Endodermal cell (in vitro differentiated cells): ENCODE measurements at regions not wholly inside any gene's neighbourhood (a gene's known extent, or its start where the extent isn't known, plus 50 kb on each side); places are given as distances from the start of the nearest gene placed in this dataset.

Experiments used
- DNase-seq: peaks from one replicate; pipeline ENCODE4 v3.0.0-alpha.2; 2017
- H3K27ac ChIP-seq: 2 replicates; pipeline ENCODE4 v1.5.1; 2013; ENCODE audit warnings: mild to moderate bottlenecking, low read depth, low read length, moderate library complexity
- H3K27me3 ChIP-seq: 2 replicates; pipeline ENCODE4 v1.6.1; 2013; ENCODE audit warnings: mild to moderate bottlenecking, low read length, moderate library complexity; ENCODE audit not compliant: insufficient read depth, control insufficient read depth, poor library complexity, severe bottlenecking
- H3K36me3 ChIP-seq: 2 replicates; pipeline ENCODE4 v1.7.0; 2013; ENCODE audit warnings: mild to moderate bottlenecking, low read length, moderate library complexity; ENCODE audit not compliant: control insufficient read depth, insufficient read depth
- H3K4me1 ChIP-seq: one replicate; pipeline ENCODE4 v1.7.0; 2013; ENCODE audit warnings: low read length; ENCODE audit not compliant: control insufficient read depth, insufficient read depth
- H3K4me3 ChIP-seq: 2 replicates; pipeline ENCODE4 v1.5.1; 2013; ENCODE audit warnings: mild to moderate bottlenecking, low read length, moderate library complexity
- H3K9ac ChIP-seq: 2 replicates; pipeline ENCODE4 v1.6.1; 2013; ENCODE audit warnings: mild to moderate bottlenecking, low read length, moderate library complexity; ENCODE audit not compliant: poor library complexity, severe bottlenecking; ENCODE audit errors: extremely low read depth
- H3K9me3 ChIP-seq: 2 replicates; pipeline ENCODE4 v1.6.1; 2013; ENCODE audit warnings: mild to moderate bottlenecking, low read length, moderate library complexity; ENCODE audit not compliant: control insufficient read depth
- H3K27ac Mint-ChIP-seq: 2 replicates; pipeline ENCODE4 v1.8.0; 2020; ENCODE audit warnings: mixed read lengths
- H3K27me3 Mint-ChIP-seq: 2 replicates; pipeline ENCODE4 v1.8.0; 2021; ENCODE audit warnings: mild to moderate bottlenecking, mixed read lengths; ENCODE audit not compliant: insufficient read depth
- H3K36me3 Mint-ChIP-seq: 2 replicates; pipeline ENCODE4 v1.8.0; 2020; ENCODE audit warnings: low read depth, mixed read lengths
- H3K4me1 Mint-ChIP-seq: 2 replicates; pipeline ENCODE4 v1.8.0; 2020; ENCODE audit warnings: mixed read lengths
- H3K4me3 Mint-ChIP-seq: 2 replicates; pipeline ENCODE4 v1.8.0; 2020; ENCODE audit warnings: mild to moderate bottlenecking, moderate library complexity, mixed read lengths
- H3K9me3 Mint-ChIP-seq: 2 replicates; pipeline ENCODE4 v1.8.0; 2020; ENCODE audit warnings: mild to moderate bottlenecking, mixed read lengths
- CTCF ChIP-seq: fragments of 200-600 bp; sonication (generic); conservative IDR thresholded peaks from 2 replicates; pipeline ENCODE4 v1.5.0; 2021; ENCODE audit warnings: antibody characterized with exemption, mild to moderate bottlenecking
- WGBS, 2 experiments: methylation state at CpG; one replicate each; pipeline versions ENCODE4 v1.1.5 to v1.1.7; 2013; ENCODE audit warnings: missing lambda C conversion rate in 2 of 2, mixed read lengths in 1 of 2; ENCODE audit not compliant: insufficient coverage in 1 of 2, insufficient read length in 1 of 2; 5-methylcytosine and 5-hydroxymethylcytosine counted together

- Mint-ChIP-seq H3K27me3 (no peaks in the 10 kb centered on the region), H3K9me3 (no peaks in the 10 kb centered on the region), H3K4me1 (peaks cover 8% of the 10 kb centered on the region), H3K27ac (no peak overlapping the region), H3K36me3 (no peaks in the 10 kb centered on the region), H3K4me3 (no peak overlapping the region)
- Histone ChIP-seq H3K27me3 (no peaks in the 10 kb centered on the region), H3K4me1 (no peaks in the 10 kb centered on the region), H3K9ac (no peak overlapping the region), H3K27ac (no peak overlapping the region), H3K4me3 (no peak overlapping the region), H3K36me3 (no peaks in the 10 kb centered on the region), H3K9me3 (no peaks in the 10 kb centered on the region)
- no peak for TF ChIP-seq CTCF
- no peak for DNase-seq
- whole genome bisulfite sequencing, 2 experiments: 96 to 100% methylated on average over 1 to 2 of the region's 2 CpGs
These were observed 563.3 kb upstream of the SORCS1 start for GRCh38 chr10:107727767-107728317.

- Histone ChIP-seq H3K4me3 (no peak overlapping the region), H3K9ac (no peak overlapping the region), H3K36me3 (no peaks in the 10 kb centered on the region), H3K27ac (no peak overlapping the region), H3K27me3 (no peaks in the 10 kb centered on the region), H3K4me1 (no peaks in the 10 kb centered on the region), H3K9me3 (no peaks in the 10 kb centered on the region)
- H3K4me3 Mint-ChIP-seq: no peak overlapping the region
- no peaks in the 10 kb centered on the region for H3K27me3 Mint-ChIP-seq
- H3K36me3 Mint-ChIP-seq: no peaks in the 10 kb centered on the region
- no peak for DNase-seq
- no peak overlapping the region for H3K27ac Mint-ChIP-seq
- no peaks in the 10 kb centered on the region for H3K9me3 Mint-ChIP-seq
- H3K4me1 Mint-ChIP-seq: peaks cover 10% of the 10 kb centered on the region
- TF ChIP-seq CTCF: no peak
- 95 to 96% methylated on average over 4 of the region's 4 CpGs for WGBS, 2 experiments
These were observed 554.4 kb upstream of the SORCS1 start for GRCh38 chr10:107718864-107719263.

GRCh38 chr10:107717046-107717445 is 552.5 kb upstream of the SORCS1 start:
- Histone ChIP-seq H3K9me3 (no peaks in the 10 kb centered on the region), H3K4me1 (no peaks in the 10 kb centered on the region), H3K9ac (no peak overlapping the region), H3K27ac (no peak overlapping the region), H3K4me3 (no peak overlapping the region), H3K27me3 (no peaks in the 10 kb centered on the region), H3K36me3 (no peaks in the 10 kb centered on the region)
- H3K4me1 Mint-ChIP-seq: peaks cover 10% of the 10 kb centered on the region
- H3K9me3 Mint-ChIP-seq: no peaks in the 10 kb centered on the region
- no peak overlapping the region for H3K4me3 Mint-ChIP-seq
- 94 to 97% methylated on average over 2 of the region's 2 CpGs for WGBS, 2 experiments
- no peak for TF ChIP-seq CTCF
- DNase-seq: no peak
- no peak overlapping the region for H3K27ac Mint-ChIP-seq
- no peaks in the 10 kb centered on the region for H3K36me3 Mint-ChIP-seq
- H3K27me3 Mint-ChIP-seq: no peaks in the 10 kb centered on the region
